ENCODE measurements at regions not wholly inside any gene's neighbourhood (a gene's known extent, or its start where the extent isn't known, plus 50 kb on each side); places are given as distances from the start of the nearest gene placed in this dataset.

DNA sequence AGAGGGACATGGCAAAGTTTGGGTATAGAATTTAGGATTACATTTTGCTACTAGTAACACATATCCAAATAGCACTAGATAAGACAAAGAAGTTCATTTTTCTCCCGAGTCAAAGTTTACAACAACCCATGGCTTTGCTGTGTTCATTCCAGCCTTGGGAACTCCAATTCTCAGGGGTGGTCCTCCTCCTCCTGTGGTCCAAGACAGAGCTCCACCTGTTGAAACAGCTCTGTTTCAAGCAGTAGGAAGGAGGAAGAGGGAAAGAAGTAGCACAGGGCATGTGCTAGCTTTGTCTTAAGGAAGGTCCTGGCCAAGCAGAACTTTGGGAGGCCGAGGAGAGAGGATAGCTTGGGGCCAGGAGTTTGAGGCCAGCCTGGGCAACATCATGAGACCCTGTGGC, 113.8 kb upstream of the SIX2 start:
- TF ChIP-seq, protein P1, sequence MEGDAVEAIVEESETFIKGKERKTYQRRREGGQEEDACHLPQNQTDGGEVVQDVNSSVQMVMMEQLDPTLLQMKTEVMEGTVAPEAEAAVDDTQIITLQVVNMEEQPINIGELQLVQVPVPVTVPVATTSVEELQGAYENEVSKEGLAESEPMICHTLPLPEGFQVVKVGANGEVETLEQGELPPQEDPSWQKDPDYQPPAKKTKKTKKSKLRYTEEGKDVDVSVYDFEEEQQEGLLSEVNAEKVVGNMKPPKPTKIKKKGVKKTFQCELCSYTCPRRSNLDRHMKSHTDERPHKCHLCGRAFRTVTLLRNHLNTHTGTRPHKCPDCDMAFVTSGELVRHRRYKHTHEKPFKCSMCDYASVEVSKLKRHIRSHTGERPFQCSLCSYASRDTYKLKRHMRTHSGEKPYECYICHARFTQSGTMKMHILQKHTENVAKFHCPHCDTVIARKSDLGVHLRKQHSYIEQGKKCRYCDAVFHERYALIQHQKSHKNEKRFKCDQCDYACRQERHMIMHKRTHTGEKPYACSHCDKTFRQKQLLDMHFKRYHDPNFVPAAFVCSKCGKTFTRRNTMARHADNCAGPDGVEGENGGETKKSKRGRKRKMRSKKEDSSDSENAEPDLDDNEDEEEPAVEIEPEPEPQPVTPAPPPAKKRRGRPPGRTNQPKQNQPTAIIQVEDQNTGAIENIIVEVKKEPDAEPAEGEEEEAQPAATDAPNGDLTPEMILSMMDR (IDR thresholded peaks at IDR 0.05) = no peak
- TF ChIP-seq POLR2A (IDR thresholded peaks at IDR 0.05) = no peak

Measured in body of pancreas (tissue), 4 donors.